ENCODE measurements at regions not wholly inside any gene's neighbourhood (a gene's known extent, or its start where the extent isn't known, plus 50 kb on each side); places are given as distances from the start of the nearest gene placed in this dataset.

- POLR2A ChIA-PET (ENCODE audit: low non-redundant PET) = no interaction called here
- CTCF ChIA-PET = no interaction called here
These were observed 129.2 kb downstream of the HTR1B start for GRCh38 chr6:77334093-77334492.

GRCh38 chr6:77332915-77333623, 130.2 kb downstream of the HTR1B start:
- CTCF ChIA-PET = no interaction called here
- DNase-seq (ENCODE audit: low spot score) = no peak
- no peak overlapping the region; the same call in 1 of the 2 replicates for H3K27ac ChIP-seq
- TF ChIP-seq CTCF (conservative IDR thresholded peaks at IDR 0.05; ENCODE audit: low read depth) = no peak
- POLR2A ChIA-PET (ENCODE audit: low non-redundant PET) = no interaction called here

More at GRCh38 chr6:77334093-77334492, 129.2 kb downstream of the HTR1B start:
- no peak overlapping the region for H3K27ac ChIP-seq
- DNase-seq (ENCODE audit: low spot score) = no peak
- no peak for TF ChIP-seq CTCF (conservative IDR thresholded peaks at IDR 0.05; ENCODE audit: low read depth)

GRCh38 chr6:77326711-77327110, 136.6 kb downstream of the HTR1B start:
- no peak for TF ChIP-seq CTCF (conservative IDR thresholded peaks at IDR 0.05; ENCODE audit: low read depth)
- ChIA-PET CTCF (no interaction called here), POLR2A (ENCODE audit: low non-redundant PET) (no interaction called here)
- DNase-seq (ENCODE audit: low spot score) = no peak
- H3K27ac ChIP-seq = no peak overlapping the region

- CTCF ChIA-PET = no interaction called here
- no peak for TF ChIP-seq CTCF (conservative IDR thresholded peaks at IDR 0.05; ENCODE audit: low read depth)
- no peak for DNase-seq (ENCODE audit: low spot score)
- POLR2A ChIA-PET (ENCODE audit: low non-redundant PET) = no interaction called here
- no peak overlapping the region for H3K27ac ChIP-seq
These were observed 137.3 kb downstream of the HTR1B start for GRCh38 chr6:77326029-77326428.

GRCh38 chr6:77324866-77325265, 138.4 kb downstream of the HTR1B start:
- ChIA-PET POLR2A (ENCODE audit: low non-redundant PET) (no interaction called here), CTCF (no interaction called here)
- TF ChIP-seq CTCF (conservative IDR thresholded peaks at IDR 0.05; ENCODE audit: low read depth) = no peak

GRCh38 chr6:77322604-77323003, 140.7 kb downstream of the HTR1B start:
- CTCF ChIA-PET = no interaction called here
- no peak for DNase-seq (ENCODE audit: low spot score)
- POLR2A ChIA-PET (ENCODE audit: low non-redundant PET) = no interaction called here
- H3K27ac ChIP-seq = no peak overlapping the region
- TF ChIP-seq CTCF (conservative IDR thresholded peaks at IDR 0.05; ENCODE audit: low read depth) = no peak

More at GRCh38 chr6:77324866-77325265, 138.4 kb downstream of the HTR1B start:
- DNase-seq (ENCODE audit: low spot score) = no peak
- H3K27ac ChIP-seq = no peak overlapping the region
